Vagina (tissue), 2 donors: ENCODE measurements at regions not wholly inside any gene's neighbourhood (a gene's known extent, or its start where the extent isn't known, plus 50 kb on each side); places are given as distances from the start of the nearest gene placed in this dataset.

Source experiments
- CTCF ChIP-seq, 3 experiments: fragments of 450-650 bp in 2 of 3; fragments of 200-600 bp in 1 of 3; sonication (generic) in 1 of 3; IDR thresholded peaks; one replicate each; pipeline ENCODE4 v1.5.1; 2017 to 2019; ENCODE audit warnings: antibody characterized with exemption in 3 of 3, mild to moderate bottlenecking in 2 of 3, moderate library complexity in 2 of 3
- POLR2A ChIP-seq, 2 donors: fragments of 450-650 bp; IDR thresholded peaks; one replicate each; pipeline ENCODE4 v1.6.1; 2017; ENCODE audit warnings: antibody characterized with exemption in 2 of 2, mild to moderate bottlenecking in 2 of 2, moderate library complexity in 2 of 2
- POLR2AphosphoS5 ChIP-seq, 2 donors: sonication (generic); formaldehyde crosslinking; IDR thresholded peaks; one replicate each; pipeline ENCODE4 v1.9.0; 2017; ENCODE audit warnings: antibody characterized with exemption in 2 of 2, mild to moderate bottlenecking in 2 of 2, low read depth in 1 of 2; ENCODE audit not compliant: insufficient read depth in 1 of 2

- no peak for TF ChIP-seq POLR2A (IDR thresholded peaks at IDR 0.05)
- no peak for TF ChIP-seq CTCF (IDR thresholded peaks at IDR 0.05)
- TF ChIP-seq POLR2AphosphoS5 (IDR thresholded peaks at IDR 0.05; ENCODE audit: insufficient read depth in 1 of 2, low read depth in 1 of 2) = no peak
Observed at GRCh38 chr1:228992044-228992443, 256.8 kb downstream of the RHOU start.
